Neuronal stem cell (in vitro differentiated cells): ENCODE measurements at regions not wholly inside any gene's neighbourhood (a gene's known extent, or its start where the extent isn't known, plus 50 kb on each side); places are given as distances from the start of the nearest gene placed in this dataset.

Experiments
- DNase-seq: peaks from one replicate; pipeline ENCODE4 v3.0.0-alpha.2; 2013; ENCODE audit warnings: low spot score
- H2AFZ ChIP-seq: one replicate; pipeline ENCODE4 v1.6.1; 2013; ENCODE audit warnings: mild to moderate bottlenecking, low read length, inconsistent platforms
- H2AK5ac ChIP-seq: 2 replicates; pipeline ENCODE4 v1.6.1; 2013; ENCODE audit warnings: low read depth, mild to moderate bottlenecking, inconsistent platforms, low read length, moderate library complexity, mixed read lengths
- H2BK120ac ChIP-seq: 2 replicates; pipeline ENCODE4 v1.6.1; 2013; ENCODE audit warnings: low read depth, mild to moderate bottlenecking, inconsistent platforms, low read length, moderate library complexity, mixed read lengths
- H2BK12ac ChIP-seq: one replicate; pipeline ENCODE4 v1.6.1; 2013; ENCODE audit warnings: low read length, inconsistent platforms
- H2BK15ac ChIP-seq: 2 replicates; pipeline ENCODE4 v1.6.1; 2013; ENCODE audit warnings: mild to moderate bottlenecking, low read length, inconsistent platforms, mixed read lengths
- H2BK5ac ChIP-seq: one replicate; pipeline ENCODE4 v1.6.1; 2013; ENCODE audit warnings: inconsistent platforms, mild to moderate bottlenecking, low read length, moderate library complexity
- H3K14ac ChIP-seq: one replicate; pipeline ENCODE4 v1.6.1; 2013; ENCODE audit warnings: low read length, inconsistent platforms
- H3K18ac ChIP-seq: 2 replicates; pipeline ENCODE4 v1.6.1; 2013; ENCODE audit warnings: low read length, inconsistent platforms
- H3K23ac ChIP-seq: 2 replicates; pipeline ENCODE4 v1.6.1; 2013; ENCODE audit warnings: low read depth, mild to moderate bottlenecking, mixed read lengths, low read length, inconsistent platforms; ENCODE audit not compliant: poor library complexity
- H3K27ac ChIP-seq: replicated peaks from 3 replicates; pipeline ENCODE4 v1.5.1; 2013; ENCODE audit warnings: low read length, inconsistent platforms
- H3K27me3 ChIP-seq, 3 experiments: 2 replicates each; pipeline ENCODE4 v1.6.1; 2013; ENCODE audit warnings: low read length in 3 of 3, mild to moderate bottlenecking in 2 of 3, inconsistent platforms in 1 of 3, low read depth in 1 of 3, mixed read lengths in 1 of 3, moderate library complexity in 1 of 3; ENCODE audit not compliant: control insufficient read depth in 3 of 3, insufficient read depth in 3 of 3
- H3K36me3 ChIP-seq, 2 donors: replicated peaks in 1 of 2; 2 replicates each; pipeline ENCODE4 v1.6.1; 2013; ENCODE audit warnings: low read length in 2 of 2; ENCODE audit not compliant: control insufficient read depth in 2 of 2, insufficient read depth in 2 of 2
- H3K4ac ChIP-seq: 2 replicates; pipeline ENCODE4 v1.6.1; 2013; ENCODE audit warnings: inconsistent platforms, mild to moderate bottlenecking, low read length, moderate library complexity
- H3K4me1 ChIP-seq, 2 donors: 1 replicate in 1 of 2; 2 replicates in 1 of 2; pipeline ENCODE4 v1.6.1; 2013; ENCODE audit warnings: low read length in 2 of 2, low read depth in 1 of 2; ENCODE audit not compliant: control insufficient read depth in 2 of 2, insufficient read depth in 1 of 2
- H3K4me2 ChIP-seq: one replicate; pipeline ENCODE4 v1.6.1; 2013; ENCODE audit warnings: mild to moderate bottlenecking, low read length, inconsistent platforms; ENCODE audit not compliant: insufficient read depth, poor library complexity, severe bottlenecking
- H3K4me3 ChIP-seq, 2 donors: 2 replicates each; pipeline ENCODE4 v1.5.1; 2013; ENCODE audit warnings: low read length in 2 of 2, mild to moderate bottlenecking in 2 of 2, inconsistent platforms in 1 of 2, moderate library complexity in 1 of 2
- H3K79me1 ChIP-seq: one replicate; pipeline ENCODE4 v1.6.1; 2013; ENCODE audit warnings: low read depth, mild to moderate bottlenecking, inconsistent platforms, low read length, moderate library complexity
- H3K9ac ChIP-seq: one replicate; pipeline ENCODE4 v1.6.1; 2013; ENCODE audit warnings: mild to moderate bottlenecking, low read depth, low read length, inconsistent platforms; ENCODE audit not compliant: poor library complexity
- H3K9me3 ChIP-seq, 2 donors: replicated peaks in 1 of 2; 2 replicates each; pipeline versions ENCODE3 to v1.6.1; 2013; ENCODE audit warnings: low read length in 2 of 2, mild to moderate bottlenecking in 2 of 2, inconsistent platforms in 1 of 2, low read depth in 1 of 2, mixed read lengths in 1 of 2, moderate library complexity in 1 of 2; ENCODE audit not compliant: control insufficient read depth in 2 of 2, insufficient read depth in 1 of 2
- H4K8ac ChIP-seq: one replicate; pipeline ENCODE4 v1.6.1; 2013; ENCODE audit warnings: low read depth, mild to moderate bottlenecking, inconsistent platforms, low read length, moderate library complexity
- H4K91ac ChIP-seq: one replicate; pipeline ENCODE4 v1.6.1; 2013; ENCODE audit warnings: low read length, low read depth, mild to moderate bottlenecking, inconsistent platforms; ENCODE audit not compliant: poor library complexity
- WGBS, 2 donors: extraction: QIAGEN DNeasy Blood & Tissue Kit; methylation state at CpG; one replicate each; pipeline ENCODE4 v1.1.7; 2013; ENCODE audit warnings: missing lambda C conversion rate in 2 of 2, mixed read lengths in 1 of 2; ENCODE audit not compliant: insufficient read length in 2 of 2, insufficient replicate concordance in 1 of 2; ENCODE audit errors: extremely low coverage in 2 of 2; 5-methylcytosine and 5-hydroxymethylcytosine counted together

- H3K27ac ChIP-seq, result no peak overlapping the region
- H2BK120ac ChIP-seq, result no peak overlapping the region
- no peak overlapping the region for H2BK12ac ChIP-seq
- H3K4ac ChIP-seq, result no peak overlapping the region
- no peak overlapping the region for H4K8ac ChIP-seq
- H3K18ac ChIP-seq, result no peak overlapping the region
- H3K4me2 ChIP-seq, result no peak overlapping the region
- no peak overlapping the region for H3K14ac ChIP-seq
- H2AK5ac ChIP-seq, result no peak overlapping the region
- DNase-seq, result no peak
- WGBS, 2 donors, result no CpG with 5 or more reads among the region's 1 CpG
- no peak overlapping the region for H2AFZ ChIP-seq
- no peak overlapping the region for H2BK5ac ChIP-seq
- no peaks in the 10 kb centered on the region for H3K36me3 ChIP-seq
- no peaks in the 10 kb centered on the region for H3K27me3 ChIP-seq
- H3K79me1 ChIP-seq, result no peaks in the 10 kb centered on the region
- H3K9me3 ChIP-seq, result no peaks in the 10 kb centered on the region
- H2BK15ac ChIP-seq, result no peak overlapping the region
- no peak overlapping the region for H3K4me3 ChIP-seq
- H3K4me1 ChIP-seq, result no peaks in the 10 kb centered on the region
- no peak overlapping the region for H3K9ac ChIP-seq
- no peak overlapping the region for H3K23ac ChIP-seq
- H4K91ac ChIP-seq, result no peak overlapping the region
Observed at GRCh38 chr4:64497491-64497890, 88.2 kb upstream of the TECRL start.

DNA sequence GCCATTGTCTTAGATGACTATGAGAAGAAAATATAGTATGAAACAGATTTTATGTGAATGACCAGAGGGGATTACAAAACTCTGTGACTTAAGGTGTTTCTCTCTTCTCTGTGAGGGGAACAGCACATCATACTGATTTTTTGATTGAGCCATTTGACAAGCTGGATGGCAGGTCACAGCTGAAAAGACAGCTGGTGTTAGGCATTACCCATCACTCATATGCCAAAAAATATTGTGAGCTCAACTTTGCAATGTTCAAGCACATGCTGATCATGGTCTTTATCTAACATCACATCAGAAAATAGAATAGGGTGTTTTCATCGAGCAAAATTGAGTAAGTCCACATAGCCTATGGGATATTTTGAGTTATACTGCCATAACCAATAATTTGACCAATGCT lies 86.7 kb upstream of the TECRL start:
- DNase-seq, result no peak
- Histone ChIP-seq H3K18ac (no peak overlapping the region), H3K9ac (no peak overlapping the region), H3K4ac (no peak overlapping the region), H3K4me1 (no peaks in the 10 kb centered on the region), H2AK5ac (no peak overlapping the region), H3K27ac (no peak overlapping the region), H3K27me3 (no peaks in the 10 kb centered on the region), H3K79me1 (no peaks in the 10 kb centered on the region), H4K8ac (no peak overlapping the region), H4K91ac (no peak overlapping the region), H2BK5ac (no peak overlapping the region), H3K23ac (no peak overlapping the region), H2AFZ (no peak overlapping the region), H3K4me3 (no peak overlapping the region), H2BK120ac (no peak overlapping the region), H3K4me2 (no peak overlapping the region), H3K36me3 (no peaks in the 10 kb centered on the region), H3K9me3 (no peaks in the 10 kb centered on the region), H3K14ac (no peak overlapping the region), H2BK12ac (no peak overlapping the region), H2BK15ac (no peak overlapping the region)
- no CpG with 5 or more reads among the region's 1 CpG for WGBS, 2 donors

DNA sequence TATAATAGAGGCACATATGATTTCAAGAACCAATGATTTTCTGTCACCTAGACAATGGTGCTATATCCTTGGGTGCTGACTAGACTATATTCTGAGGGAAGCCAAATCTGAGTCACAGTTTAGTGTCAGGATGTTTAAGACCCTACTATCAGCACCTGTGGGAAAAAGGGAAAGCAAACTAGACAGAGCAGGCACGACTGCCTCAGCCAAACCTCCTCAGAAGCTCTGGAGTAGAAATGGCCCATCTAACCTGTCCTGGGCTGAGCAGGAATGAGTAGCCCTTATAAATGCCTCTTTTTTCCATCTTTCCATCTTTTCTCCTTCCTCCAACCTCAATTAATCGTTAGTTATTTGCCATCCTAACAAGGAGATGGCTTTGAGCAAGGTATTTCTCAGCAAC lies 80.4 kb upstream of the TECRL start:
- no peaks in the 10 kb centered on the region for H3K9me3 ChIP-seq
- no peaks in the 10 kb centered on the region for H3K79me1 ChIP-seq
- H3K9ac ChIP-seq, result no peak overlapping the region
- no peak overlapping the region for H2BK5ac ChIP-seq
- H2BK12ac ChIP-seq, result no peak overlapping the region
- H3K18ac ChIP-seq, result no peak overlapping the region
- H3K4me1 ChIP-seq, result no peaks in the 10 kb centered on the region
- DNase-seq, result no peak
- H3K36me3 ChIP-seq, result no peaks in the 10 kb centered on the region
- H3K4me3 ChIP-seq, result no peak overlapping the region
- H2BK120ac ChIP-seq, result no peak overlapping the region
- H2AK5ac ChIP-seq, result no peak overlapping the region
- H2BK15ac ChIP-seq, result no peak overlapping the region
- no peak overlapping the region for H4K91ac ChIP-seq
- no peak overlapping the region for H3K4ac ChIP-seq
- H3K4me2 ChIP-seq, result no peak overlapping the region
- no peak overlapping the region for H3K27ac ChIP-seq
- H3K23ac ChIP-seq, result no peak overlapping the region
- H4K8ac ChIP-seq, result no peak overlapping the region
- no peak overlapping the region for H3K14ac ChIP-seq
- WGBS, 2 donors, result 100% methylated on average over 1 of the region's 2 CpGs; no CpG with 5 or more reads in 1 of the 2 donors
- no peak overlapping the region for H2AFZ ChIP-seq
- H3K27me3 ChIP-seq, result no peaks in the 10 kb centered on the region

- Histone ChIP-seq H4K91ac (no peak overlapping the region), H3K9me3 (no peaks in the 10 kb centered on the region), H3K36me3 (no peaks in the 10 kb centered on the region), H3K4me3 (no peak overlapping the region), H3K23ac (no peak overlapping the region), H3K4me1 (no peaks in the 10 kb centered on the region), H4K8ac (no peak overlapping the region), H3K79me1 (no peaks in the 10 kb centered on the region), H2AFZ (no peak overlapping the region), H3K27me3 (no peaks in the 10 kb centered on the region), H2BK120ac (no peak overlapping the region), H2BK15ac (no peak overlapping the region), H3K27ac (no peak overlapping the region), H3K9ac (no peak overlapping the region), H2AK5ac (no peak overlapping the region), H3K18ac (no peak overlapping the region), H3K4ac (no peak overlapping the region), H2BK5ac (no peak overlapping the region), H2BK12ac (no peak overlapping the region), H3K14ac (no peak overlapping the region), H3K4me2 (no peak overlapping the region)
- WGBS, 2 donors, result no CpG with 5 or more reads among the region's 2 CpGs
- no peak for DNase-seq
Observed at GRCh38 chr4:64479338-64479737, 70.1 kb upstream of the TECRL start.
